HEK293T (cell line): ENCODE measurements at regions not wholly inside any gene's neighbourhood (a gene's known extent, or its start where the extent isn't known, plus 50 kb on each side); places are given as distances from the start of the nearest gene placed in this dataset.

ENCODE experiments used
- BHLHE40 ChIP-seq: fragments of 450-650 bp; IDR thresholded peaks from 2 replicates; pipeline ENCODE4 v1.6.1; 2016; ENCODE audit warnings: mild to moderate bottlenecking, moderate library complexity, borderline replicate concordance
- FOXA1 ChIP-seq: fragments of 450-650 bp; IDR thresholded peaks from 2 replicates; pipeline ENCODE4 v1.6.1; 2016; ENCODE audit warnings: mild to moderate bottlenecking
- FOXM1 ChIP-seq: fragments of 450-650 bp; IDR thresholded peaks from 2 replicates; pipeline ENCODE4 v1.6.1; 2017; ENCODE audit warnings: mild to moderate bottlenecking, borderline replicate concordance
- SP1 ChIP-seq: fragments of 450-650 bp; IDR thresholded peaks from 2 replicates; pipeline ENCODE4 v1.6.1; 2017

GRCh38 chr3:157633241-157633640, 130.0 kb upstream of the VEPH1 start:
- TF ChIP-seq FOXA1 (no peak), FOXM1 (no peak), SP1 (no peak), BHLHE40 (no peak)
